ENCODE measurements at regions not wholly inside any gene's neighbourhood (a gene's known extent, or its start where the extent isn't known, plus 50 kb on each side); places are given as distances from the start of the nearest gene placed in this dataset.

GRCh38 chr10:118537623-118538022, 57.8 kb downstream of the PRLHR start:
- H3K27ac ChIP-seq (ENCODE audit: low read depth, low read length, poor library complexity, severe bottlenecking): no peak overlapping the region
- no peak overlapping the region for H3K9ac ChIP-seq (ENCODE audit: low read length)
- no peaks in the 10 kb centered on the region for H3K36me3 ChIP-seq (ENCODE audit: insufficient read depth, low read length)
- H3K4me1 ChIP-seq (ENCODE audit: insufficient read depth, low read length, severe bottlenecking): no peaks in the 10 kb centered on the region
- no peaks in the 10 kb centered on the region for H3F3A ChIP-seq (ENCODE audit: insufficient read depth, low read length)
- H3K9me2 ChIP-seq (ENCODE audit: low read depth, low read length): no peaks in the 10 kb centered on the region
- H3K79me2 ChIP-seq (ENCODE audit: insufficient read depth, low read length): no peaks in the 10 kb centered on the region
- H2AFZ ChIP-seq (ENCODE audit: low read length): no peak overlapping the region
- no peaks in the 10 kb centered on the region for H4K20me1 ChIP-seq (ENCODE audit: insufficient read depth, low read length)
- no peaks in the 10 kb centered on the region for H3K9me3 ChIP-seq (ENCODE audit: low read length)
- H3K27me3 ChIP-seq (ENCODE audit: insufficient read depth, low read length): no peaks in the 10 kb centered on the region
- H3K4me2 ChIP-seq (ENCODE audit: low read length): no peak overlapping the region
- H3K4me3 ChIP-seq (ENCODE audit: low read depth, low read length, poor library complexity, severe bottlenecking): no peak overlapping the region
- TF ChIP-seq CTCF (IDR thresholded peaks at IDR 0.05; ENCODE audit: low read length): no peak
- TF ChIP-seq EZH2 (IDR thresholded peaks at IDR 0.05; ENCODE audit: borderline replicate concordance, low read length): no peak

- Histone ChIP-seq H3K9me3 (ENCODE audit: low read length) (no peaks in the 10 kb centered on the region), H3K36me3 (ENCODE audit: insufficient read depth, low read length) (no peaks in the 10 kb centered on the region), H3F3A (ENCODE audit: insufficient read depth, low read length) (no peaks in the 10 kb centered on the region), H4K20me1 (ENCODE audit: insufficient read depth, low read length) (no peaks in the 10 kb centered on the region), H2AFZ (ENCODE audit: low read length) (no peak overlapping the region), H3K9ac (ENCODE audit: low read length) (no peak overlapping the region), H3K79me2 (ENCODE audit: insufficient read depth, low read length) (no peaks in the 10 kb centered on the region), H3K27me3 (ENCODE audit: insufficient read depth, low read length) (no peaks in the 10 kb centered on the region), H3K4me1 (ENCODE audit: insufficient read depth, low read length, severe bottlenecking) (no peaks in the 10 kb centered on the region), H3K9me2 (ENCODE audit: low read depth, low read length) (no peaks in the 10 kb centered on the region), H3K4me3 (ENCODE audit: low read depth, low read length, poor library complexity, severe bottlenecking) (no peak overlapping the region), H3K27ac (ENCODE audit: low read depth, low read length, poor library complexity, severe bottlenecking) (no peak overlapping the region), H3K4me2 (ENCODE audit: low read length) (no peak overlapping the region)
- TF ChIP-seq CTCF (IDR thresholded peaks at IDR 0.05; ENCODE audit: low read length) (no peak), EZH2 (IDR thresholded peaks at IDR 0.05; ENCODE audit: borderline replicate concordance, low read length) (no peak)
Observed at GRCh38 chr10:118534136-118534535, 61.3 kb downstream of the PRLHR start.

- no peaks in the 10 kb centered on the region for H3F3A ChIP-seq (ENCODE audit: insufficient read depth, low read length)
- H3K27me3 ChIP-seq (ENCODE audit: insufficient read depth, low read length): no peaks in the 10 kb centered on the region
- no peaks in the 10 kb centered on the region for H3K36me3 ChIP-seq (ENCODE audit: insufficient read depth, low read length)
- H3K9ac ChIP-seq (ENCODE audit: low read length): no peak overlapping the region
- H3K4me1 ChIP-seq (ENCODE audit: insufficient read depth, low read length, severe bottlenecking): no peaks in the 10 kb centered on the region
- H3K27ac ChIP-seq (ENCODE audit: low read depth, low read length, poor library complexity, severe bottlenecking): no peak overlapping the region
- H3K4me2 ChIP-seq (ENCODE audit: low read length): no peak overlapping the region
- H3K4me3 ChIP-seq (ENCODE audit: low read depth, low read length, poor library complexity, severe bottlenecking): no peak overlapping the region
- no peaks in the 10 kb centered on the region for H3K9me3 ChIP-seq (ENCODE audit: low read length)
- H4K20me1 ChIP-seq (ENCODE audit: insufficient read depth, low read length): no peaks in the 10 kb centered on the region
- H2AFZ ChIP-seq (ENCODE audit: low read length): no peak overlapping the region
- TF ChIP-seq EZH2 (IDR thresholded peaks at IDR 0.05; ENCODE audit: borderline replicate concordance, low read length) (no peak), CTCF (IDR thresholded peaks at IDR 0.05; ENCODE audit: low read length) (no peak)
- no peaks in the 10 kb centered on the region for H3K9me2 ChIP-seq (ENCODE audit: low read depth, low read length)
- H3K79me2 ChIP-seq (ENCODE audit: insufficient read depth, low read length): no peaks in the 10 kb centered on the region
Observed at GRCh38 chr10:118531105-118531852, 64.2 kb downstream of the PRLHR start.
